ENCODE measurements at regions not wholly inside any gene's neighbourhood (a gene's known extent, or its start where the extent isn't known, plus 50 kb on each side); places are given as distances from the start of the nearest gene placed in this dataset.

GRCh38 chr3:150203273-150203672, 204.8 kb upstream of the TSC22D2 start:
- CTCF ChIA-PET: interaction anchor here (0.6 to 1.2 kb wide), 2 partner anchors 16 to 278 kb away, joined by 3 read pairs; no protein-coding TSS in a partner anchor
- TF ChIP-seq CTCF (IDR thresholded peaks at IDR 0.05; ENCODE audit: unreplicated experiment): no peak
- POLR2A ChIA-PET: no interaction called here
- intact Hi-C loops (cut with micrococcal nuclease): no loop called here
- no peak for DNase-seq (ENCODE audit: unreplicated experiment)
- H3K4me3 Mint-ChIP-seq (ENCODE audit: unreplicated experiment): no peak overlapping the region
- H3K4me1 Mint-ChIP-seq (ENCODE audit: insufficient read depth, unreplicated experiment): no peaks in the 10 kb centered on the region
- no peaks in the 10 kb centered on the region for H3K9me3 Mint-ChIP-seq (ENCODE audit: unreplicated experiment)
- H3K27ac Mint-ChIP-seq (ENCODE audit: low read depth, unreplicated experiment): no peak overlapping the region
- H3K27me3 Mint-ChIP-seq (ENCODE audit: insufficient read depth, unreplicated experiment): peaks cover 14% of the 10 kb centered on the region
- H3K36me3 Mint-ChIP-seq (ENCODE audit: insufficient read depth, unreplicated experiment): no peaks in the 10 kb centered on the region
- BruUV-seq (replicated peaks): no TSS peak

GRCh38 chr3:150202711-150203110, 205.4 kb upstream of the TSC22D2 start:
- no peaks in the 10 kb centered on the region for H3K9me3 Mint-ChIP-seq (ENCODE audit: unreplicated experiment)

GRCh38 chr3:150194957-150195356, 213.1 kb upstream of the TSC22D2 start:
- ChIA-PET CTCF (interaction anchor here (0.6 kb wide), 1 partner anchor 70 kb away, joined by 3 read pairs; no protein-coding TSS in a partner anchor), POLR2A (no interaction called here)
- Mint-ChIP-seq H3K27ac (ENCODE audit: low read depth, unreplicated experiment) (no peak overlapping the region), H3K4me1 (ENCODE audit: insufficient read depth, unreplicated experiment) (no peaks in the 10 kb centered on the region), H3K27me3 (ENCODE audit: insufficient read depth, unreplicated experiment) (no peaks in the 10 kb centered on the region), H3K4me3 (ENCODE audit: unreplicated experiment) (no peak overlapping the region), H3K36me3 (ENCODE audit: insufficient read depth, unreplicated experiment) (no peaks in the 10 kb centered on the region), H3K9me3 (ENCODE audit: unreplicated experiment) (peaks cover 11% of the 10 kb centered on the region)
- no TSS peak for BruUV-seq (replicated peaks)
- intact Hi-C loops (cut with micrococcal nuclease): no loop called here
- no peak for DNase-seq (ENCODE audit: unreplicated experiment)
- no peak for TF ChIP-seq CTCF (IDR thresholded peaks at IDR 0.05; ENCODE audit: unreplicated experiment)

More at GRCh38 chr3:150202711-150203110, 205.4 kb upstream of the TSC22D2 start:
- ChIA-PET CTCF (interaction anchor here (0.6 to 1.2 kb wide), 2 partner anchors 16 to 278 kb away, joined by 3 read pairs; no protein-coding TSS in a partner anchor), POLR2A (no interaction called here)
- Mint-ChIP-seq H3K27me3 (ENCODE audit: insufficient read depth, unreplicated experiment) (peaks cover 9% of the 10 kb centered on the region), H3K36me3 (ENCODE audit: insufficient read depth, unreplicated experiment) (no peaks in the 10 kb centered on the region), H3K4me3 (ENCODE audit: unreplicated experiment) (no peak overlapping the region), H3K4me1 (ENCODE audit: insufficient read depth, unreplicated experiment) (no peaks in the 10 kb centered on the region), H3K27ac (ENCODE audit: low read depth, unreplicated experiment) (no peak overlapping the region)
- no peak for DNase-seq (ENCODE audit: unreplicated experiment)
- no TSS peak for BruUV-seq (replicated peaks)
- intact Hi-C loops (cut with micrococcal nuclease): no loop called here
- TF ChIP-seq CTCF (IDR thresholded peaks at IDR 0.05; ENCODE audit: unreplicated experiment): no peak

- Mint-ChIP-seq H3K27me3 (ENCODE audit: insufficient read depth, unreplicated experiment) (no peaks in the 10 kb centered on the region), H3K36me3 (ENCODE audit: insufficient read depth, unreplicated experiment) (no peaks in the 10 kb centered on the region), H3K4me1 (ENCODE audit: insufficient read depth, unreplicated experiment) (no peaks in the 10 kb centered on the region), H3K9me3 (ENCODE audit: unreplicated experiment) (peaks cover 15% of the 10 kb centered on the region), H3K4me3 (ENCODE audit: unreplicated experiment) (no peak overlapping the region), H3K27ac (ENCODE audit: low read depth, unreplicated experiment) (no peak overlapping the region)
- DNase-seq (ENCODE audit: unreplicated experiment): no peak
- TF ChIP-seq CTCF (IDR thresholded peaks at IDR 0.05; ENCODE audit: unreplicated experiment): no peak
- intact Hi-C loops (cut with micrococcal nuclease): no loop called here
- POLR2A ChIA-PET: no interaction called here
- no TSS peak for BruUV-seq (replicated peaks)
- CTCF ChIA-PET: interaction anchor here (2.1 kb wide), 1 partner anchor 11 kb away, joined by 7 read pairs; no protein-coding TSS in a partner anchor
Measured at GRCh38 chr3:150194513-150194912, 213.6 kb upstream of the TSC22D2 start.
